ENCODE measurements at regions not wholly inside any gene's neighbourhood (a gene's known extent, or its start where the extent isn't known, plus 50 kb on each side); places are given as distances from the start of the nearest gene placed in this dataset.
"Not testable (repeated sequence)": the region's sequence is repeated elsewhere in the genome, so short reads cannot be mapped to it uniquely, and the experiment has no call there.

- no peak for DNase-seq (ENCODE audit: low read depth in 4 of 4, low spot score in 2 of 4)
Measured at GRCh38 chr22:48717883-48718817, 1109.5 kb downstream of the BRD1 start.

- DNase-seq (ENCODE audit: low read depth in 4 of 4, low spot score in 2 of 4): no peak
Measured at GRCh38 chr22:48717076-48717810, 1110.4 kb downstream of the BRD1 start.

GRCh38 chr22:48716154-48716553 lies 1111.5 kb downstream of the BRD1 start:
- DNase-seq (ENCODE audit: low read depth in 4 of 4, low spot score in 2 of 4): not testable (repeated sequence)

GRCh38 chr22:48715511-48715910 lies 1112.2 kb downstream of the BRD1 start:
- DNase-seq (ENCODE audit: low read depth in 4 of 4, low spot score in 2 of 4): no peak

GRCh38 chr22:48714231-48714630 lies 1113.4 kb downstream of the BRD1 start:
- no peak for DNase-seq (ENCODE audit: low read depth in 4 of 4, low spot score in 2 of 4)

GRCh38 chr22:48713272-48714205 lies 1114.1 kb downstream of the BRD1 start:
- no peak for DNase-seq (ENCODE audit: low read depth in 4 of 4, low spot score in 2 of 4)

- DNase-seq (ENCODE audit: low read depth in 4 of 4, low spot score in 2 of 4): no peak
Measured at GRCh38 chr22:48712558-48713271, 1115.0 kb downstream of the BRD1 start.

- DNase-seq (ENCODE audit: low read depth in 4 of 4, low spot score in 2 of 4): no peak
Measured at GRCh38 chr22:48711669-48712068, 1116.0 kb downstream of the BRD1 start.

- no peak for DNase-seq (ENCODE audit: low read depth in 4 of 4, low spot score in 2 of 4)
Measured at GRCh38 chr22:48711031-48711431, 1116.6 kb downstream of the BRD1 start.

GRCh38 chr22:48710410-48710809 lies 1117.3 kb downstream of the BRD1 start:
- no peak for DNase-seq (ENCODE audit: low read depth in 4 of 4, low spot score in 2 of 4)

GRCh38 chr22:48709976-48710375 lies 1117.7 kb downstream of the BRD1 start:
- no peak for DNase-seq (ENCODE audit: low read depth in 4 of 4, low spot score in 2 of 4)

GRCh38 chr22:48709453-48709852 lies 1118.2 kb downstream of the BRD1 start:
- DNase-seq (ENCODE audit: low read depth in 4 of 4, low spot score in 2 of 4): no peak

GRCh38 chr22:48708558-48709245 lies 1119.0 kb downstream of the BRD1 start:
- no peak for DNase-seq (ENCODE audit: low read depth in 4 of 4, low spot score in 2 of 4)

- DNase-seq (ENCODE audit: low read depth in 4 of 4, low spot score in 2 of 4): no peak
Measured at GRCh38 chr22:48707763-48708557, 1119.7 kb downstream of the BRD1 start.

GRCh38 chr22:48706934-48707762 lies 1120.5 kb downstream of the BRD1 start:
- DNase-seq (ENCODE audit: low read depth in 4 of 4, low spot score in 2 of 4): no peak

GRCh38 chr22:48705917-48706605 lies 1121.6 kb downstream of the BRD1 start:
- no peak for DNase-seq (ENCODE audit: low read depth in 4 of 4, low spot score in 2 of 4)

Measured in left renal cortex interstitium (tissue), 4 donors.